Stimulated activated CD4-positive, alpha-beta T cell treated with anti-CD3 and anti-CD28 coated beads, TNF-alpha, amount 100 ng/mL, for 1 hour (primary cell): ENCODE measurements at regions not wholly inside any gene's neighbourhood (a gene's known extent, or its start where the extent isn't known, plus 50 kb on each side); places are given as distances from the start of the nearest gene placed in this dataset.

Experiments
- DNase-seq, 3 donors: peaks; one replicate each; pipeline ENCODE4 v3.0.0-alpha.2; 2020; ENCODE audit warnings: low read depth in 3 of 3, low spot score in 1 of 3

DNA sequence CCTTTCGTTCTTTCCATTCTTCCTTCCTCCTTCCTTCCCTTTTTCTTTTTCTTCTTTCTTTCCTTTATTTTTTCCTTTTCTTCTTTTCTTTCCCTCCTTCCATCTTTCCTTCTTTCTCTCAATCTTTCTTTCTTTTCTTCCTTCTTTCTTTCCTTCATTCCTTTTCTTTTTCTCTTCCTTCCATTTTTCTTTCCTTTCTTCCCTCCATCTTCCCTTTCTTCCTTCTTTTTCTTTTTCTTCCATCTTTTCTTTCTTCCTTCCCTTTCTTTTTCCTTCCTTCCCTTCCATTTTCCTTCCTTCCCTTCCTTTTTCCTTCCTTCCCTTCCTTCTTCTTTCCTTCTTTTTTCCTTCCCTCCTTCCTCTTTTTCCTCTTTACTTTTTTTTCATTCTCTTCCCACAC, 568.7 kb downstream of the GALR1 start:
- DNase-seq = no peak

DNA sequence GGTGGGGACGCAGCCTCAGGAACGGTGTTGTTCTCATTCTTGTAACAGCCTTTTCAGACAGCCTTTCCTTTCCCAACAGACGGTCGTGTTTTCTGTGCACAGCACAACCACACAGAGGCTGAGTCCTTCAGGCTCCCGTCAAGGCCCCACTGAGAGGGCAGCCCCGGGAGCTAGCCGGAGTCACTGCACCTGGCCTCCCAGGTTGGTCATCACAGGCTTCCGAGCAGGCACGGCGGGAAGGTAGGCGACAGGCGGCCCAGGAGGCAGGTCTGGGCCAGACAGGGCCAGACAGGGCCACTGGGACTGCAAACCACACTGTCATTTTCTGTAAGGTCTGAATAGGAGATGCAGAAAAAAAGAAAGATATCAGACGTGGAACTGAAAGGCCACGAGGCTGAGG, 570.8 kb downstream of the GALR1 start:
- DNase-seq = no peak

DNA sequence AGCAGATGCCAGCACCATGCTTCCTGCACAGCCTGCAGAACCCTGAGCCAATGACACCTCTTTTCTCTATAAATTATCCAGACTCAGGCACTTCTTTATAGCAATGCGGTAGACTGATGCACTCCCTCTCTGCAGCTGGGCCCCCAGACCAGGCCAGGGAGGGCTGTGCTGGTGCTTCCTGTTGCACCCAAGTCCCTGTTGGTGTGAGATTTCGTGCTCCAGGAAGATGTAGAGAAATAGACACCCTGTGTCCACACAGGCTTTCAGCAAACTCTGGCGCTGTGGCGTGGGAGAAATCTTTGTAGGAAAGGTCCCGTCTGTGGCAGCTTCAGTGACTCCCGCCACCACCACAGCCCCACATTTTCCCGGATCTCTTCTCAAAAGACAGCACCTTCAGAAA, 572.2 kb downstream of the GALR1 start:
- DNase-seq = no peak

DNA sequence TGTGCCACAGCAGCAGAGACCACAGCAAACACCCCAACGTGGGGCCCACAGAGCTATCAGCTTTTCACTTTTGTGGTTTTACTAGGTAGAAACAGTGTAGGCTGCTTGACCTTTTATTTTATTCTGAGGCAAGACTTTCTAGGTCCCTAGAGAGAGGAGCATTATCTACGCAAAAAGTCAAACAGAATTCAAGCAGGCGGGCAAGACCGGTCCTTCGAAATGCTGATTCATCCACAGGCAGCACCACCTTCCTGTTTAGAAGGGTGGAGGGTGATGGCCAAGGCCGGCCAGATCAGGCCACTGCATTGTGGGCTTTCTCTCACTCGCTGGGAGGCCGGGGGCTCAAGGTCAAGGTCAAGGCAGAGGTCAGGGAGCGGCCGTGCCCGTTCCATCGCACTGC, 573.0 kb downstream of the GALR1 start:
- no peak for DNase-seq

DNA sequence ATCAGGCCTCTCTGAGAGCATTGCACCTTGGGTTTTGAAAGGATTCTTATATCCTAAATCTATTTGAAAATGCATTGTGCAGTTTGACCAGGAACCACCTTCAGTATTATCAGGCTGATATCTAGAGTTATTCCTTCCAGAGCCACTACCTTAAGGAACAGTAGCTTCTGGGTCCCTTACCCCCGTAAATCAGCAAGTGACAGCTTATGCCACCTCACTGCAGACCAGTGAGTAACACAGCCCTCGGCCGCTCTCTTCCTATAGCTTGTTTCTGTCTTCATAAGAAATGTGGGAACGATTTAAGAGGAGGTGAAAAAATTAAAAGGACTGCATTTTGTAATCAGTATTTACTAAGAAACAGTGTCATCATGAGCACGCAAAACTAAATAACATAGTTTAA, 584.2 kb downstream of the GALR1 start:
- no peak for DNase-seq

DNA sequence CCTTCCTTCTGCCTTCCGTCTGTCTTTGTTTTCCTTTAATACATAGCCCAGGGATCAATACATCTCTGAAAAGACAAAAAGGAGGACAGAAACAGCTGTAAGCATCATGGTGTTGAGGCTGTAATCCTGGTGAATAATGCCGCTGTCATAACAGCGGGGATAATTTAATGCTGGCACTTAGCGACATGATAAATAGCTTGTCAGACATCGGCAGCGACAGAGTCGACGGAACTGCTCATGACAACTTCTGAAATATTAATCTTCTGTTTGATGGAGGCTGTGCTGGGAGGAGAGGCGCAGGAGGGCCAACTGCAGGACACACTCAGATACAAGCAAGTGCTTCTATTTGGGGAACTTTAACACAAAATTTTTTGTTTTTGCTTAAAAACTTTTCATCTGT, 602.2 kb downstream of the GALR1 start:
- DNase-seq = no peak

DNA sequence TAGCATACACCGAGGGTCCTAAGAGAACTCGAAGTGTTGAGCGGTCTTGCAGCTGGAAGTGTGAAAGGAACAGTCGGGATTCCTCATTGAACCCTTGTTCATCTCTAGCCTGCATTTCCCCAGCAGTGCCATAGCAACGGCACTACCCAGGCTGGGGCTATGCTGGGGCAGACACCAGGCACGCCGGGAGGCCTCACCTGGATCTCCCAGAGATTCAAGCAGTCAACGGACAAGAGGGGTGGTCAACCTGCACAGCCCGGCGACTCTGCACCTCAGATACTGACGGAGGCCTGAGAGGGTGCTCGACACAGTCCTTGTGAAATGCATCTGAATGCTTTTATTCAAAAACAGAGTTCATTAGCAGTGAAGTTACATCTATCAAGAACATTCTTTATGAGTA, 604.2 kb downstream of the GALR1 start:
- DNase-seq = no peak

DNA sequence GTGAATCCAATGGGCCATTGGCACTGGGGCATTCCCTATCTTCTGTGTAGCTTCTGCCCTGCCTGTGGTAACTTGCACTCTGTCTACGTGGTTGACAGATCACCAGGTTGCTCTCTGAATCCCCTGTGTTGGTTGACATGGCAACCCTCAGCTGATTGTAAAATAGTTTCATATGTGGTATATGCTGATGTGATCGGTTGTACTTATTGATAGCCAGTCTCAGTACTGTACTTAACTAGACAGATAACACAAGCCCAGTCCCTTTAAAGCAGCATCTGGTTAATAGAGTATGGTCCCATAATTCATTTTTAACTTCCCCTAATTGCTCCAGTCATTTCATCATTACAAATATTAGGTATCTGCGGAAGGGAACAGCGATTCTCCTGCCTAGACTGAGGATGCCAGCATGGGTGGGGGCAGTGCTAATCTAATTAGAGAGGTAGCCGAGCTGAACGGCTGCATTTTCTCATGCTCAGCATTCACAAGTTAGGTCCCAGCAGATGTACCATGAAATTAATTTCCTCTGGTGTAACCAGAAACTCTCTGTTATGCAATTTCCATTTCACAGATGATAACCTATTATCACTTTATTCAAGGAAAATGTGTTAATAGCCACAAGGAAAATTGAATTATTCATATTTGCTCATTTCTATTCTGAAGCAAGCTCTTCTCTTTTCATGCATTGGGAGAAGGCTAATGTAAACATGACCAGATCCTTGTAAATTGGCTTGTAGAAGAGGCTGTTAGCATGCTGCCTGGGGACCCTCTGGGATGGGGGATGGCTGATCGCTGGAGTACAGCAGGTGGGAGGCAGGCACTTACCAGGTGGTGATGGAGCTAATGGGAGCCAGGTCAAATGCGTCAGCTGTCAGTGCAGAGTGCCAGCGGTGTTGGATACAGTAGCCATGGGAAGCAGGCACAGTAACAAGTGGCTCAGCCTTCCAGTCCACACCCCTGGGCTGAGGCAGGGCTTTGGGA, 608.3 kb downstream of the GALR1 start:
- DNase-seq = no peak

DNA sequence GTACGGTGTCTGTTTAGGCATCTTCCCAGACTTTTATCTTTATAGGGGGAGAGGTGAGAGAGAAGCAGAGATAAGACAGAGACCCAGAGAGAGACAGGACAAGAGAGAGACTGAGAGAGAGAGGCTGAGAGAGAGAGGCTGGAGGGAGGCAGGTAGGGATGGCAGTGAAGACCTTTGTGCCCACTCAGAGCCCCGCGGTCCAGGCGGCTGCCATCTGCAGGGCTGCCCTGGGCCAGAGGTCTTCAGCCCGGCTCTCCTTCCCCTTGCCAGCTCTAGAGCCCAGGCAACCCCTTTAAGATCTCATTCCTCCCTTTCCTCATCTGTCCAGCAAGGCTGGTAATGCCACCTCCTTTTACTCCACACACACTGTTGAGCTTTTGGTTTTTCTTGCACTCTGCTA, 610.0 kb downstream of the GALR1 start:
- no peak for DNase-seq

DNA sequence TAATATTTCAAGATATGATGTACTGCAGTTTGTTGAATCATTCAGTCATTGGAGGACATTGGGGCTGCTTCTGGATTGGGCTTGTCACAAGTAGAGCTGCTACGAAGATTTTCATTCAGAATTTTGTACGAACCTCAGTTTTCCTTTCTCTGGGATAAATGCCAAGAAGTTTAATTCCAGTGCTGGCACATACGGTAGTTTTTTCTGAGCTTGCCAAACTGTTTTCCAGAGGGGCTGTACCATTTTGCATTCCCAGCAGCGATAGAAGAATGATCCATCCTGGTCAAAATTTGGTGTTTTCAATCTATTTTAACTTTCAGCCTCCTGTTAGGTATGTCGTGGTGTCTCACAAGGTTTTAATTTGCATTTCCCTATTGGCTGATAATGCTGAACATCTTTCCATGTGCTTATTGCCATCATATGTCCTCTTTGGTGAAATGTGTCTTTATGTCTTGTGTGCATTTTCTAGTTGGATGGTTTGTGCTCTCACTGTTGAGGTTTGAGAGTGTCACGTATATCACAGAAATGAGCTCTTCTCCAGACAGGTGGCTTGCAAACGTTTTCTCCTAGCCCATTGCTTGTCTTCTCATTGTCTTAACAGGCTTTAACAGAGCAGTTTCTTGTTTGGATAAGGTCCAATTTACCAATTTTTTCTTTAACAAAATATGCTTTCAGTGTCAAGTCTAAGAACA, 612.6 kb downstream of the GALR1 start:
- no peak for DNase-seq

DNA sequence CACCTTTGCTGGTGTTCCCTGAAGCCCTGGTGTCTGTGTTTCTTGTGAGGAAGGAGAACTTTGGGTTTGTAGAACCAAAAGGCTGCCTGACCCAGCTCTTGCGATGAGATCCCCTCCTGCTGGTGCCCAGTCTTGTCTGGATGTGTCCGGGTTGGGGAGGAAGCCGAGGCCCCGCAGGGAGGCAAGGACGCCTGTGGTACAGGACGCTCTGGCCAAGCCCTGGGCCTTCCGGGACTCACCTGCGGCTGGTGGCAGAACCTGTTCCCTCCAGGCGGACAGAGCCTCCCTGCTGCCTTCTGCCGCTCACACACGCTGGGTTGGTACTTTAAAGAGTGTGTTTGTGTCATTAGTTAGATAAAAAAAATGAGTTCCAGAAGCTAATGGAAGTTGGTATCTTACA, 616.2 kb downstream of the GALR1 start:
- no peak for DNase-seq

DNA sequence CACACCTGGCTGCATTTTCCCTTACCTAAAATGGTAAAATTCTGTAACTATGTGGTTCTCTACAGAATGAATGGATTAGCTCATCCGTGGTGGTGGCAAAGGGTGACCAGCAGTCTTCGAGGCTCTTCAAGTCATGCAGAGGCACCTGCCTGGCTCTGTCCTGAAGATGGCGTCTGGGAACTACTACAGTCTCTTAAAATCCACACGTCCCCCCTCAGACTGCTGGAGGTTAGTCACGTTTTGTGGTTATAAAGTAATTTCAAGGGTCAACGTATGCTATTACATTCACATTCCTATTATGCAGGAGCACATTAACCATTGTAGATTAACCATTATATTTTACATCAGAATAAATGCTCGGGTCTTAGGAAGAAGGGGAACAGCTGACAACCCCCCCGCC, 616.7 kb downstream of the GALR1 start:
- no peak for DNase-seq

DNA sequence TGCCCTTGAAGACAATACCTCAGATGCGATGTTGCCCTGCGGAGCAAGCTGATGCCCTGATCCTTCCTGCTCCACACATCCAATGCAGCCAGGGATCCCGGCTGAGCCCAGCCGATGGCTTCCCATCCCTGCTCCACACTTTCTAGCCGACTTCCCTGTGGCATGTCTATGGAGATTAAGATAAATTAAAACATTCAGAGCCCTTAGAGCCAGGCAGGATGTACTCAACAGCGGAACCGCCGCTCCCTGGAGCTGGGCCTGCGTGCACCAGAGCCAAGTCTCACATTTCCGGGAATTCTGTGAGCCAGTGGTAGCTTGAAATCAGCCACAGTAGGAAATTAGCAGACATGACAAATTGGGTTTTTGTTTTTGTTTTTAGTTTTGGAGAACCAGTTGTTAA, 620.6 kb downstream of the GALR1 start:
- no peak for DNase-seq

DNA sequence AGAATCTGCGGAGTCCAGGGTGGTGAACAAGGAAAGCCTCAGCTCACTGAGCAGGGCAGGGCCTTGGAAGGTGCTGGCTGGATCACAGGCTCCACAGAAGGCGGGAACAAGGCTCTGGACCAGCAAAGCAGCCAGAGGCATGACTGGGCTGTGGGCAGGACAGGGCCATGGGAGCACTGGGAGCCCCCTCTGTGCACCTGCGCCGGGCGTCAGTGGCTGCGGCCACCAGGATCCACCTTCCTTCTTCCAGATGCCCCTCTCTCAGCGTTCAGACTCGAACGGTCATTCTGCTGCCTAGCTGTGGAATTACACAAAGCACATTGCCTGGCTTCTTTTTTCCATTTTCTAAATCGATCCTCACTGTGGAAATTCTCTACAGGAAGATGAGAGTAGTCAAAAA, 621.2 kb downstream of the GALR1 start:
- no peak for DNase-seq

DNA sequence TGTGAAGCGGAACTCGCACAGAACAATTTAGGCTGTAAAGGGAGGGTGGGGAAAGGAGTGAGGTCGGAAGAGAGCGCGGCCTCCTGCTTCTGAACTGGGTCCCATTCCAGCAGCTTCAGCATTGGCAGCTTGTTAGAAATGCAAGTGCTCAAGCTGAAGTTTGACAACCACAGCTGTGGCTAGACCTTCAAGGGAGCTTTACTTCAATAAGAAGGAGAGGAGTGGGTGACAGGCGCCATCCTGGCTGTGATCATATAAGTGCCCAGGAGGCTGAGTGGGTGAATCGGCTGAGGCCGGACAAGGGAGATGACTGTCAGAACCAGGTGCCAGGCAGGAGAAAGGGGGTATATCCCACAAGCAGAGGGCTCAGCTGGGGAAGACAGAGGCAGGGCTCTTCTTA, 622.5 kb downstream of the GALR1 start:
- no peak for DNase-seq

DNA sequence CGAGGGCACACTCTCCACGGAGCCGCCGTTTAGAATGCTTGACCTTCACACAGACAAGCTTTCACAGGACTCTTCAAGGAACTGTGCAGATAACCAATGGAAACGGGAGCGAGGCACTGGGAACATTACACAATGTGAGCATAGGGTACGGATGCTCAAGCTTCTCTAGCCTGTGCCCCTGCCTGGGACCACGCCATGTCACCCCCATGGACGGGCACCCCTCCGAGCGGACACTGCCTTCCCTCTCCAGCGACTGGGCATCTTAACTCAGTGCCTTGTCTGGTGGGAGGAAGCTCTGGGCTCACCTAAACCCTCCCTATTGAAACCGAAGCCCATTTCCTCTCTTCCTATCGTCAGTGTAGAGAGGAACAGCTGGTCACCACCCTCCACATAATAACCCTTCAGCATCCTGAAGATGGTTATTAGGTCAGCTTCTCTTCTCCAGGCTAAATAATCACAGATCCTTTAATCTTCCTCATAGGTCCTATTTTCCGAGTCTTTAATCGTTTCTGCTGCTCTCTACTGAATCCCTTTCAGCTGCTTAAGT, 626.7 kb downstream of the GALR1 start:
- DNase-seq = no peak

DNA sequence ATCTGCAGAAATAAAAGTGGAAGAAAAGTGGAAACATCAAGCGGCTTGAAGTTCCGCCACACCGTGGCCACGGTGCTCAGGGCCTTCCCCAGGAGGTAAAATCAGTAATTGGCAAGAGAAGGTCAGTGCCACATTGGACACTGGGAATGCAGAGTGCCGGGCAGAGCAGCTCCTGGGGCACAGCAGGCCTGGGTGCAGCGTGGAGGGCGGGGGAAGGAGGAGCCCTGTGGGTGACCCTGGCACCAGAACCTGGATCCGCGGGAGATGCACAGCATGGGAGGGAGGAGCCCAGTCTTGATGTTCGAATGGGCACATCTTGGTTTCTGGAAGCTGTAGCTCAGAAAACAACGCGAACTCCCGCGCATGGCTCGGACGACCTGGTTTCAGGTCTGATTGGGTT, 630.2 kb downstream of the GALR1 start:
- DNase-seq = no peak

DNA sequence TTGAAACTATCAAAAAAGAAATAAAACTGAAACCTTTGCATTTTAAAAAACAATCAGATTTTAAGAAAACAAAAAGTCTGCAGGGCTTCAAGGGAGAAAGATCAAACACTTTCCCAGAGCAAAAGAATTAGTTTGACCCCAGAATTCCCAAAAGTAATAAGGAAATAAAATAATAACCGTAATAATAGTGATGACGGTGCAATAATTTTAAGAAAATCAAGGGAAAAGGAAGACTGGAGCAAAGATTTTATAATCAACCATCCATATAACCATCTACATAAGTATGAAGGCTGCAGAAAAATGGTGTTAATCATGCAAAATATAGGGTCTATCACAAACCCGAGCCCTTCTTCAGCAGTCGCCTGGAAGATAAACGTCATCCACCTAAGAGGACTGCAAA, 634.8 kb downstream of the GALR1 start:
- DNase-seq = no peak

DNA sequence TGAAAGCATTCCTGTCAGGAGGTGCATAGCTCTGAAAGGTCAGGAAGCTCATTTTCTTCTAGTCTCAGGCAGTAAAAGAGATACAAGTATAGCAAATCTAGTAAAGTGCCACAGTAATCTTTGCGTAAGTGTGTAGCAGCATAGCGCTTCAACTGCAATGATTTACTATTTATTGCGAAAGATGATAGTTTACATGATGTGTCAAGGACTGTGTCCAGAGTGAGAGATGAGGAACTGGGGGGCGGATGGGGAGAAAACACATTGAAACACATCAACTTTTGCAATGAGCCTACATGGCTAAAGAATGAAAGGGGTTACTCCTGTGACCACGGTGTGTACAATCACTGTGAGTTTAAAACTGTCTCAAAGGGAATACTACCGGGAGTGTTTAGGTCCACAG, 644.4 kb downstream of the GALR1 start:
- DNase-seq = no peak

DNA sequence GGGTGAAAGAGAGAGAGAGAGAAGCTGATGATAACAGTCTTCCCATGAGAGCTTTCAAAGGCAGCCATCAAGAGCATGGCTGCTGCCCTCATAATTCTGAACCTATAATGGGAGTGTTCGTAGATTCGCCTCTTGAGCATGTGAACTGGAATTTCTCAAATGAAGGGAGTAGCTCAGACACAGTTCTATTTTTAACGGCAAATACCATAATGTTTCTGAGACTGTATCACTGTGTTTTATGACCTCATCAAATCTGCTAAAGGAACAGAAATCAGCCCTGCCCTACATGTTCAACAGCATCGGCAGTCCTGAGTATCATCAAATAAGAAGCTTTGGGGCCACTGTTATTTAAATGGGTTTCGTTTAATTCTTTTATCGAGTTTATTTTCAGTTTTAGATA, 645.6 kb downstream of the GALR1 start:
- DNase-seq = no peak

DNA sequence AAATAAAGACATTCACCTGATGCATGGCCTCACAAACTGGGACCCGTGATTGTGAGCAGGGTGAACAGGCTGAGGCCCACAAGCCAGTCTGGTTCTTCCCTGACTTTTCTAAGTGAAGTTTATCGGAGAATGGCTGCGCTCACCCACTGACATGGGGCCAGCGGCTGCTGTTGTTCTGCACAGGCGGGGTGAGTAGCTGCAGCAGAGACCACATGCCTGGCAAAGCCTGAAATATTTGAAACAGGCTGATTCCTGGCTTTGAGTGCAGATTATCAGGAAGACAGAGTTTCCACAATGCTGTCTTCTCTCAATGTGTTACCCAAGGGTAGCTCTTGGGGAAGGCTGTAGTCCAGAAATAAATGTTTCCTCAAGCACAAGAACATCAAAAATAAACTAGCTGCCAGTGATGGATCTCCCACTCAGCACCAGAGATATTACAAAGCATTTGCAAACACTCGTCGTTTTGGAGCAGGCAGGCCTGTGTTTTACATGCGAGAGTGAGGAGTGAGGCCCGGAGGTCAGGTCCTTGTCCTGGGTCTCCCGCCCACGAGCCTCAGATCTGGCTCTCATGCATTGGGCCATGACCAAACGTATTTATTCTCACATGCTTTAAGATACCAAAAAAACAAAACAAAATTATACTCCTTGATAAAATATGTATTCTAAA, 647.1 kb downstream of the GALR1 start:
- DNase-seq = no peak

DNA sequence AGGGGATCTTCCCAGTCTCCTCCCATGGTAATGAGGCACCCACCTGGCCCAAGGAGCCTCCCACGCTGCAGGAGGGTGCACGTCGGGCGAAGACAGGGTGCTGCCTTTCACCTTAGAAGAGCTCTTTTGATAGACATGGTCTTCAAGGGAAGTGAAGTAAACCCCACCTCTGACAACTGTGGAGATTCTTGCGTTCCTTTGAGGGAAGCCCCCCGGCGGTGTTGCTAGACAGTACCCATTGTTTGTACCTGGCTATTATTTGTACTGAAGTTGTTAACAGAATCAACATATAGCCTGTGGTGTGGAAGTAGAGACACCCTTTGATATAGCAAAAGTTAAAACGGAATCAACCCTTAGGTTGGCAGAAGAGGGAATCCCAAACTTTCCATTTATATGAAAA, 648.0 kb downstream of the GALR1 start:
- no peak for DNase-seq
